ENCODE measurements at regions not wholly inside any gene's neighbourhood (a gene's known extent, or its start where the extent isn't known, plus 50 kb on each side); places are given as distances from the start of the nearest gene placed in this dataset.

- no peak for DNase-seq (ENCODE audit: low read depth in 2 of 2)
Measured at GRCh38 chr13:58190577-58190976, 559.0 kb downstream of the PCDH17 start.

GRCh38 chr13:58191754-58192153, 560.2 kb downstream of the PCDH17 start:
- DNase-seq (ENCODE audit: low read depth in 2 of 2) = no peak

GRCh38 chr13:58202099-58202498, 570.6 kb downstream of the PCDH17 start:
- no peak for DNase-seq (ENCODE audit: low read depth in 2 of 2)

- no peak for DNase-seq (ENCODE audit: low read depth in 2 of 2)
Measured at GRCh38 chr13:58207501-58207900, 576.0 kb downstream of the PCDH17 start.

GRCh38 chr13:58235454-58235853, 603.9 kb downstream of the PCDH17 start:
- DNase-seq (ENCODE audit: low read depth in 2 of 2) = no peak

GRCh38 chr13:58238972-58239773, 607.6 kb downstream of the PCDH17 start:
- no peak for DNase-seq (ENCODE audit: low read depth in 2 of 2)

- DNase-seq (ENCODE audit: low read depth in 2 of 2) = no peak
Measured at GRCh38 chr13:58239774-58240268, 608.3 kb downstream of the PCDH17 start.

- DNase-seq (ENCODE audit: low read depth in 2 of 2) = no peak
Measured at GRCh38 chr13:58247080-58247479, 615.5 kb downstream of the PCDH17 start.

- no peak for DNase-seq (ENCODE audit: low read depth in 2 of 2)
Measured at GRCh38 chr13:58254943-58255342, 623.4 kb downstream of the PCDH17 start.

- no peak for DNase-seq (ENCODE audit: low read depth in 2 of 2)
Measured at GRCh38 chr13:58266271-58266670, 634.7 kb downstream of the PCDH17 start.

- DNase-seq (ENCODE audit: low read depth in 2 of 2) = no peak
Measured at GRCh38 chr13:58298556-58299135, 667.1 kb downstream of the PCDH17 start.

- no peak for DNase-seq (ENCODE audit: low read depth in 2 of 2)
Measured at GRCh38 chr13:58300224-58300623, 668.7 kb downstream of the PCDH17 start.

GRCh38 chr13:58300974-58301681, 669.6 kb downstream of the PCDH17 start:
- DNase-seq (ENCODE audit: low read depth in 2 of 2) = no peak

- DNase-seq (ENCODE audit: low read depth in 2 of 2) = no peak
Measured at GRCh38 chr13:58302349-58302748, 670.8 kb downstream of the PCDH17 start.

GRCh38 chr13:58306062-58306461, 674.5 kb downstream of the PCDH17 start:
- no peak for DNase-seq (ENCODE audit: low read depth in 2 of 2)

GRCh38 chr13:58313219-58313618, 681.7 kb downstream of the PCDH17 start:
- DNase-seq (ENCODE audit: low read depth in 2 of 2) = no peak

- DNase-seq (ENCODE audit: low read depth in 2 of 2) = no peak
Measured at GRCh38 chr13:58318495-58319167, 687.1 kb downstream of the PCDH17 start.

GRCh38 chr13:58324161-58324560, 692.6 kb downstream of the PCDH17 start:
- DNase-seq (ENCODE audit: low read depth in 2 of 2) = no peak

- no peak for DNase-seq (ENCODE audit: low read depth in 2 of 2)
Measured at GRCh38 chr13:58329746-58330145, 698.2 kb downstream of the PCDH17 start.

- no peak for DNase-seq (ENCODE audit: low read depth in 2 of 2)
Measured at GRCh38 chr13:58340895-58341294, 709.4 kb downstream of the PCDH17 start.

- no peak for DNase-seq (ENCODE audit: low read depth in 2 of 2)
Measured at GRCh38 chr13:58341318-58341717, 709.8 kb downstream of the PCDH17 start.

GRCh38 chr13:58343076-58343475, 711.5 kb downstream of the PCDH17 start:
- DNase-seq (ENCODE audit: low read depth in 2 of 2) = no peak

Measured in activated CD4-positive, alpha-beta T cell treated with anti-CD3 and anti-CD28 coated beads for 24 hours (primary cell).